GM21447 (cell line): ENCODE measurements at regions not wholly inside any gene's neighbourhood (a gene's known extent, or its start where the extent isn't known, plus 50 kb on each side); places are given as distances from the start of the nearest gene placed in this dataset.

Source experiments
- ATAC-seq: cut with Tn5 transposase; IDR thresholded peaks from one replicate; pipeline ENCODE4 v1.9.1; 2021; ENCODE audit not compliant: unreplicated experiment

- no peak for ATAC-seq
Measured at GRCh38 chr19:30293051-30293785, 79.0 kb upstream of the ZNF536 start.

GRCh38 chr19:30297969-30298368 is 74.2 kb upstream of the ZNF536 start:
- ATAC-seq: no peak

GRCh38 chr19:30303131-30303654 is 69.0 kb upstream of the ZNF536 start:
- ATAC-seq: no peak

GRCh38 chr19:30304540-30304939 is 67.6 kb upstream of the ZNF536 start:
- no peak for ATAC-seq

GRCh38 chr19:30305346-30306060 is 66.7 kb upstream of the ZNF536 start:
- no peak for ATAC-seq

GRCh38 chr19:30307191-30307974 is 64.8 kb upstream of the ZNF536 start:
- no peak for ATAC-seq

- ATAC-seq: no peak
Measured at GRCh38 chr19:30309176-30309575, 63.0 kb upstream of the ZNF536 start.

- ATAC-seq: no peak
Measured at GRCh38 chr19:30309905-30310601, 62.1 kb upstream of the ZNF536 start.

- ATAC-seq: no peak
Measured at GRCh38 chr19:30310602-30311263, 61.5 kb upstream of the ZNF536 start.

- no peak for ATAC-seq
Measured at GRCh38 chr19:30311911-30312310, 60.3 kb upstream of the ZNF536 start.

GRCh38 chr19:30312582-30313352 is 59.4 kb upstream of the ZNF536 start:
- no peak for ATAC-seq

- no peak for ATAC-seq
Measured at GRCh38 chr19:30313353-30313750, 58.8 kb upstream of the ZNF536 start.

GRCh38 chr19:30314056-30314804 is 58.0 kb upstream of the ZNF536 start:
- ATAC-seq: no peak

- no peak for ATAC-seq
Measured at GRCh38 chr19:30314805-30315155, 57.4 kb upstream of the ZNF536 start.

GRCh38 chr19:30315159-30315558 is 57.0 kb upstream of the ZNF536 start:
- ATAC-seq: no peak

GRCh38 chr19:30316000-30316491 is 56.1 kb upstream of the ZNF536 start:
- ATAC-seq: no peak

GRCh38 chr19:30316560-30317106 is 55.6 kb upstream of the ZNF536 start:
- ATAC-seq: no peak

- ATAC-seq: no peak
Measured at GRCh38 chr19:30317403-30317802, 54.8 kb upstream of the ZNF536 start.

GRCh38 chr19:30318261-30318660 is 53.9 kb upstream of the ZNF536 start:
- ATAC-seq: no peak
